ENCODE measurements at regions not wholly inside any gene's neighbourhood (a gene's known extent, or its start where the extent isn't known, plus 50 kb on each side); places are given as distances from the start of the nearest gene placed in this dataset.

- TF ChIP-seq RARB (CRISPR knock-in tag; IDR thresholded peaks at IDR 0.05) (no peak), ZC3H10 (CRISPR knock-in tag; IDR thresholded peaks at IDR 0.05) (no peak), CSRNP3 (CRISPR knock-in tag; IDR thresholded peaks at IDR 0.05) (no peak), ESRRG (CRISPR knock-in tag; IDR thresholded peaks at IDR 0.05) (no peak)
Observed at GRCh38 chr6:78500299-78501089, 366.9 kb upstream of the IRAK1BP1 start.

Measured in SK-N-SH treated with all-trans-retinoic acid at 6 μM for 48 hours (cell line).